ENCODE measurements at regions not wholly inside any gene's neighbourhood (a gene's known extent, or its start where the extent isn't known, plus 50 kb on each side); places are given as distances from the start of the nearest gene placed in this dataset.

GRCh38 chr5:159759791-159760290 lies 156.4 kb upstream of the ADRA1B start:
- no peaks in the 10 kb centered on the region for H3K9me3 ChIP-seq
- intact Hi-C loops (cut with DNase I; ENCODE audit: low total_unique reads), result loop anchor here (5.0 kb wide), 1 partner anchor 372 kb away; no protein-coding TSS in a partner anchor
- no peak overlapping the region for H3K27ac ChIP-seq
- H3K36me3 ChIP-seq, result no peaks in the 10 kb centered on the region
- TF ChIP-seq POLR2AphosphoS5 (IDR thresholded peaks at IDR 0.05) (no peak), CTCF (IDR thresholded peaks at IDR 0.05) (no peak), POLR2A (IDR thresholded peaks at IDR 0.05) (no peak)
- no peak for DNase-seq (ENCODE audit: low spot score in 2 of 2)
- H3K4me1 ChIP-seq, result no peaks in the 10 kb centered on the region
- no peaks in the 10 kb centered on the region for H3K27me3 ChIP-seq
- H3K4me3 ChIP-seq, result no peak overlapping the region

GRCh38 chr5:159762921-159763320 lies 153.4 kb upstream of the ADRA1B start:
- H3K27me3 ChIP-seq, result no peaks in the 10 kb centered on the region
- H3K27ac ChIP-seq, result no peak overlapping the region
- TF ChIP-seq POLR2A (IDR thresholded peaks at IDR 0.05) (no peak), CTCF (IDR thresholded peaks at IDR 0.05) (no peak), POLR2AphosphoS5 (IDR thresholded peaks at IDR 0.05) (no peak)
- intact Hi-C loops (cut with DNase I; ENCODE audit: low total_unique reads), result no loop called here
- H3K9me3 ChIP-seq, result no peaks in the 10 kb centered on the region
- H3K4me1 ChIP-seq, result no peaks in the 10 kb centered on the region
- H3K36me3 ChIP-seq, result no peaks in the 10 kb centered on the region
- DNase-seq (ENCODE audit: low spot score in 2 of 2), result no peak
- H3K4me3 ChIP-seq, result no peak overlapping the region

GRCh38 chr5:159763562-159763961 lies 152.7 kb upstream of the ADRA1B start:
- H3K27ac ChIP-seq, result no peak overlapping the region

GRCh38 chr5:159764283-159765134 lies 151.8 kb upstream of the ADRA1B start:
- no peaks in the 10 kb centered on the region for H3K9me3 ChIP-seq
- H3K4me3 ChIP-seq, result no peak overlapping the region
- H3K36me3 ChIP-seq, result no peaks in the 10 kb centered on the region
- no peaks in the 10 kb centered on the region for H3K27me3 ChIP-seq
- intact Hi-C loops (cut with DNase I; ENCODE audit: low total_unique reads), result loop anchor here (5.0 kb wide), 1 partner anchor 1122 kb away; no protein-coding TSS in a partner anchor
- TF ChIP-seq CTCF (IDR thresholded peaks at IDR 0.05) (no peak), POLR2A (IDR thresholded peaks at IDR 0.05) (no peak), POLR2AphosphoS5 (IDR thresholded peaks at IDR 0.05) (no peak)
- no peak overlapping the region for H3K27ac ChIP-seq
- no peaks in the 10 kb centered on the region for H3K4me1 ChIP-seq
- no peak for DNase-seq (ENCODE audit: low spot score in 2 of 2)

More at GRCh38 chr5:159763562-159763961, 152.7 kb upstream of the ADRA1B start:
- Histone ChIP-seq H3K9me3 (no peaks in the 10 kb centered on the region), H3K4me1 (no peaks in the 10 kb centered on the region), H3K27me3 (no peaks in the 10 kb centered on the region), H3K36me3 (no peaks in the 10 kb centered on the region), H3K4me3 (no peak overlapping the region)
- no peak for TF ChIP-seq CTCF (IDR thresholded peaks at IDR 0.05)
- no peak for TF ChIP-seq POLR2AphosphoS5 (IDR thresholded peaks at IDR 0.05)
- no peak for TF ChIP-seq POLR2A (IDR thresholded peaks at IDR 0.05)
- intact Hi-C loops (cut with DNase I; ENCODE audit: low total_unique reads), result no loop called here
- DNase-seq (ENCODE audit: low spot score in 2 of 2), result no peak

GRCh38 chr5:159765135-159765433 lies 151.2 kb upstream of the ADRA1B start:
- Histone ChIP-seq H3K27me3 (no peaks in the 10 kb centered on the region), H3K9me3 (no peaks in the 10 kb centered on the region), H3K27ac (no peak overlapping the region), H3K4me3 (no peak overlapping the region), H3K36me3 (no peaks in the 10 kb centered on the region), H3K4me1 (no peaks in the 10 kb centered on the region)
- no peak for TF ChIP-seq POLR2A (IDR thresholded peaks at IDR 0.05)
- no peak for TF ChIP-seq CTCF (IDR thresholded peaks at IDR 0.05)
- no peak for TF ChIP-seq POLR2AphosphoS5 (IDR thresholded peaks at IDR 0.05)
- intact Hi-C loops (cut with DNase I; ENCODE audit: low total_unique reads), result loop anchor here (5.0 kb wide), 1 partner anchor 1123 kb away; no protein-coding TSS in a partner anchor
- no peak for DNase-seq (ENCODE audit: low spot score in 2 of 2)

Measured in breast epithelium (tissue), 4 donors.